ENCODE measurements at regions not wholly inside any gene's neighbourhood (a gene's known extent, or its start where the extent isn't known, plus 50 kb on each side); places are given as distances from the start of the nearest gene placed in this dataset.

DNA sequence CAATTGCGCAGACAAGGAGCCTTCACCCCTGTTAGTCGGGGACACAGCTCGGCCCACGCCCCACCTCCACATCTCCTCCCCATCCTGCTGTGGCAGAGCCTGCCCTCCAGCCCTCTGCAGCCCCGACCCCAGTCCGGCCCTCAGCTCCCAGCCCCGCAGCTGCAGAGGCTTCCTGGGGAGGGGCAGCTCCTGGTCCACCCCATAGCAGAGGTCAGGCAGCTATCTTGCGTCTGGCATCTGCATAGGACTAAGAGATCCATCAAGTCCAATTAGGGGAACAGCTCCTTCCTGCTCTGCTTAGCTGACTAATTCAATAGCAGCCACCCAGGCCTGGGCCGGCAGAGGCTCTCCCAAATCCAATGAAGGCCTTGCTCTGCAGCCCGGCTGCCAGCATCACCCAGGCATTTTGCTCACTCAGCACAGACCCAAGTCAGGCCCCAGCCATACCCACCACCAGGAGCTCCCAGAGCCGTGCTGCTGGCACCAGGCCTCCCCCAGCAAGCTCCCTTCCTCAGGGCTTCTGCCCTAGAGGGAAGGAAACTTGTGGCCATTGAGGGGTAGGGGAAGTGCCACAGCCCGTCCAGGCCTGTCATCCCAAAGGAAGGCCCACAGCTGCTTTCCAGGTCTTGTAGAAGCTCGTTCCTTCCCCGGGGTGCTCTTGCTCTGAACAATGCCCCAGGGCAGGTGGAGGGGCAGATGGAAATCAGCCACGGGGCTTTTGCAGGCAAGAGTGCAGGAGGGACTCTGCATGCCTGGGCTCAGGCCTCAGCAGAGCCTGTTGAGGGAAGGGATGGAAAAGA, 106.2 kb upstream of the RET start:
- H3K4me1 Mint-ChIP-seq, result no peaks in the 10 kb centered on the region
- no peaks in the 10 kb centered on the region for H3K79me2 ChIP-seq (ENCODE audit: control insufficient read depth, insufficient read depth, low read length)
- H2AFZ ChIP-seq (ENCODE audit: insufficient read depth, low read depth, low read length, poor library complexity, severe bottlenecking), result no peak overlapping the region
- H3K27me3 ChIP-seq (replicated peaks in 1 of 4; ENCODE audit: control extremely low read depth in 1 of 4, control insufficient read depth in 3 of 4, insufficient read depth in 4 of 4, low read length in 3 of 4), result peaks cover 0 to 3% (median 0%) of the 10 kb centered on the region in 4 experiments
- H3K27ac Mint-ChIP-seq, result no peak overlapping the region
- WGBS (ENCODE audit: insufficient coverage), result 87% methylated on average over 13 of the region's 15 CpGs
- H4K20me1 ChIP-seq (ENCODE audit: control insufficient read depth, insufficient read depth, low read length, poor library complexity, severe bottlenecking), result no peaks in the 10 kb centered on the region
- DNase-seq (no peak), ATAC-seq (ENCODE audit: low read depth) (no peak)
- TF ChIP-seq EZH2 (IDR thresholded peaks at IDR 0.05; ENCODE audit: borderline replicate concordance, insufficient read depth, low read depth, low read length, poor library complexity, severe bottlenecking), result no peak
- TF ChIP-seq, protein P1, sequence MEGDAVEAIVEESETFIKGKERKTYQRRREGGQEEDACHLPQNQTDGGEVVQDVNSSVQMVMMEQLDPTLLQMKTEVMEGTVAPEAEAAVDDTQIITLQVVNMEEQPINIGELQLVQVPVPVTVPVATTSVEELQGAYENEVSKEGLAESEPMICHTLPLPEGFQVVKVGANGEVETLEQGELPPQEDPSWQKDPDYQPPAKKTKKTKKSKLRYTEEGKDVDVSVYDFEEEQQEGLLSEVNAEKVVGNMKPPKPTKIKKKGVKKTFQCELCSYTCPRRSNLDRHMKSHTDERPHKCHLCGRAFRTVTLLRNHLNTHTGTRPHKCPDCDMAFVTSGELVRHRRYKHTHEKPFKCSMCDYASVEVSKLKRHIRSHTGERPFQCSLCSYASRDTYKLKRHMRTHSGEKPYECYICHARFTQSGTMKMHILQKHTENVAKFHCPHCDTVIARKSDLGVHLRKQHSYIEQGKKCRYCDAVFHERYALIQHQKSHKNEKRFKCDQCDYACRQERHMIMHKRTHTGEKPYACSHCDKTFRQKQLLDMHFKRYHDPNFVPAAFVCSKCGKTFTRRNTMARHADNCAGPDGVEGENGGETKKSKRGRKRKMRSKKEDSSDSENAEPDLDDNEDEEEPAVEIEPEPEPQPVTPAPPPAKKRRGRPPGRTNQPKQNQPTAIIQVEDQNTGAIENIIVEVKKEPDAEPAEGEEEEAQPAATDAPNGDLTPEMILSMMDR (IDR thresholded peaks at IDR 0.05), result no peak
- H3K27me3 Mint-ChIP-seq, result peaks cover 9% of the 10 kb centered on the region
- H3K4me3 ChIP-seq (ENCODE audit: control extremely low read depth in 1 of 5, extremely low read depth in 1 of 5, insufficient read depth in 1 of 5, low read depth in 2 of 5, low read length in 4 of 5), result no peak overlapping the region
- no peak overlapping the region for H3K4me3 Mint-ChIP-seq
- H3K36me3 ChIP-seq (replicated peaks in 1 of 2; ENCODE audit: control extremely low read depth in 1 of 2, control insufficient read depth in 1 of 2, extremely low read depth in 1 of 2, insufficient read depth in 2 of 2, low read length in 1 of 2), result no peaks in the 10 kb centered on the region
- POLR2A ChIA-PET, result no interaction called here
- no peaks in the 10 kb centered on the region for H3K9me3 ChIP-seq (ENCODE audit: control extremely low read depth in 1 of 3, control insufficient read depth in 2 of 3, insufficient read depth in 1 of 3, low read length in 2 of 3)
- no peak overlapping the region for H3K4me2 ChIP-seq (replicated peaks; ENCODE audit: low read depth, low read length, poor library complexity, severe bottlenecking)
- CTCF ChIA-PET, result no interaction called here
- intact Hi-C loops (cut with micrococcal nuclease), result no loop called here
- H3K9ac ChIP-seq (ENCODE audit: low read length), result no peak overlapping the region
- H3K9me3 Mint-ChIP-seq (ENCODE audit: insufficient read depth), result no peaks in the 10 kb centered on the region
- no peaks in the 10 kb centered on the region for H3K4me1 ChIP-seq (ENCODE audit: control insufficient read depth in 2 of 2, insufficient read depth in 2 of 2, low read length in 2 of 2)
- no peak overlapping the region for H3K27ac ChIP-seq (ENCODE audit: low read length in 2 of 2)

DNA sequence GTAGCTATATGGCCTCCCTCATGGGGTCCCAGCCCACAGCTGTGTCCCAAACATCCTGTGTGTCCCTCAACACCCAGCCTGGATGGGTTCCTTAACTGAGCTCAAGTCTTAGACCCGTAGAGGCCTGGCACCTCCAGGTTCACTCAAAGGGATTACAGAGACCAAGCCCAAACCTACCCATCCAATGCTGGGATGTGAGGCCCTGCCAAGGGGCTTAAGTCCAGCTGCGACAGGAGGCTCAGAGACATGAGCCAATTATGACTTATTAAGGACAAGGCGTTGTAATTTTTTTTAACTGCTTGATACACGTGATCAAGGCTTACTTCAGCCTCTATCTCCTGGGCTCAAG, 105.6 kb upstream of the RET start:
- H3K27me3 ChIP-seq (replicated peaks in 1 of 4; ENCODE audit: control extremely low read depth in 1 of 4, control insufficient read depth in 3 of 4, insufficient read depth in 4 of 4, low read length in 3 of 4), result peaks cover 0 to 3% (median 0%) of the 10 kb centered on the region in 4 experiments
- ChIA-PET POLR2A (no interaction called here), CTCF (no interaction called here)
- H3K9me3 Mint-ChIP-seq (ENCODE audit: insufficient read depth), result no peaks in the 10 kb centered on the region
- H3K4me3 ChIP-seq (ENCODE audit: control extremely low read depth in 1 of 5, extremely low read depth in 1 of 5, insufficient read depth in 1 of 5, low read depth in 2 of 5, low read length in 4 of 5), result no peak overlapping the region
- no peak overlapping the region for H3K9ac ChIP-seq (ENCODE audit: low read length)
- H3K9me3 ChIP-seq (ENCODE audit: control extremely low read depth in 1 of 3, control insufficient read depth in 2 of 3, insufficient read depth in 1 of 3, low read length in 2 of 3), result no peaks in the 10 kb centered on the region
- no peak overlapping the region for H3K4me3 Mint-ChIP-seq
- H3K79me2 ChIP-seq (ENCODE audit: control insufficient read depth, insufficient read depth, low read length), result no peaks in the 10 kb centered on the region
- H3K4me1 Mint-ChIP-seq, result no peaks in the 10 kb centered on the region
- no peak overlapping the region for H3K27ac ChIP-seq (ENCODE audit: low read length in 2 of 2)
- no peak overlapping the region for H2AFZ ChIP-seq (ENCODE audit: insufficient read depth, low read depth, low read length, poor library complexity, severe bottlenecking)
- no peak overlapping the region for H3K4me2 ChIP-seq (replicated peaks; ENCODE audit: low read depth, low read length, poor library complexity, severe bottlenecking)
- H3K4me1 ChIP-seq (ENCODE audit: control insufficient read depth in 2 of 2, insufficient read depth in 2 of 2, low read length in 2 of 2), result no peaks in the 10 kb centered on the region
- no peaks in the 10 kb centered on the region for H3K36me3 ChIP-seq (replicated peaks in 1 of 2; ENCODE audit: control extremely low read depth in 1 of 2, control insufficient read depth in 1 of 2, extremely low read depth in 1 of 2, insufficient read depth in 2 of 2, low read length in 1 of 2)
- no peaks in the 10 kb centered on the region for H4K20me1 ChIP-seq (ENCODE audit: control insufficient read depth, insufficient read depth, low read length, poor library complexity, severe bottlenecking)
- peaks cover 9% of the 10 kb centered on the region for H3K27me3 Mint-ChIP-seq
- H3K27ac Mint-ChIP-seq, result no peak overlapping the region
- TF ChIP-seq EZH2 (IDR thresholded peaks at IDR 0.05; ENCODE audit: borderline replicate concordance, insufficient read depth, low read depth, low read length, poor library complexity, severe bottlenecking), result no peak
- TF ChIP-seq, protein P1 (IDR thresholded peaks at IDR 0.05), result no peak
- DNase-seq (no peak), ATAC-seq (ENCODE audit: low read depth) (no peak)
- intact Hi-C loops (cut with micrococcal nuclease), result no loop called here
- WGBS (ENCODE audit: insufficient coverage), result 92% methylated on average over 4 of the region's 4 CpGs
